ENCODE measurements at regions not wholly inside any gene's neighbourhood (a gene's known extent, or its start where the extent isn't known, plus 50 kb on each side); places are given as distances from the start of the nearest gene placed in this dataset.
A peak's percentile ranks its signal among the peaks of the same experiment; 100 is the strongest.

DNA sequence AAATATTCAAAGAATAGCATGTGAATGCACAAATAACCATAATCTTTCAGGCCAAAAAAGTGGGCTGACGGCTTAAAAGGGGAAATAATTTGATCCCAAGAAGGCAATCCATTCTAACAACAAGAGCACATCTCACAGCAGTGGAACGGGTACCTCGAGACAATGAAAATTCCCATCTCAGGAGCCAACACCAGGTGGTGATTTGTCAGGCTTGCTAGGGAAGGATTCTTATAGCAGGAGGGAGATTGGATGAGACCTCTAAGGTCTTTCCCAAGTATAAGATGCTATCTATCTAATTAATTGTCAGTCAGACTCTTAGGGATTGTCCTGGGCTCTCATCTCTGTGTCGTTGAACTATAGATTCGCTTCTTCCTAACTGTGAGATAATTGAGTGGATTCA is 284.0 kb downstream of the ETS1 start:
- Mint-ChIP-seq H3K4me1 (peaks cover 5% of the 10 kb centered on the region; the same call in 2 of the 3 replicates), H3K4me3 (no peak overlapping the region), H3K36me3 (ENCODE audit: low read depth) (no peaks in the 10 kb centered on the region), H3K9me3 (peaks cover 2% of the 10 kb centered on the region; the same call in 2 of the 3 replicates), H3K27me3 (ENCODE audit: insufficient read depth, low read depth, poor library complexity) (no peaks in the 10 kb centered on the region), H3K27ac (no peak overlapping the region)
- Histone ChIP-seq H3K79me2 (replicated peaks; ENCODE audit: insufficient read depth) (no peaks in the 10 kb centered on the region), H3K4me1 (ENCODE audit: insufficient read depth) (peaks cover under 1% of the 10 kb centered on the region; the same call in 1 of the 2 replicates), H4K20me1 (replicated peaks; ENCODE audit: insufficient read depth) (no peaks in the 10 kb centered on the region), H3K4me2 (no peak overlapping the region), H3F3A (replicated peaks; ENCODE audit: low read depth) (no peaks in the 10 kb centered on the region), H3K9me2 (ENCODE audit: insufficient read depth) (no peaks in the 10 kb centered on the region), H3K4me3 (no peak overlapping the region), H2AFZ (no peak overlapping the region; the same call in 1 of the 2 replicates), H3K36me3 (ENCODE audit: insufficient read depth) (no peaks in the 10 kb centered on the region), H3K27ac (ENCODE audit: low read depth) (no peak overlapping the region), H3K27me3 (ENCODE audit: insufficient read depth) (no peaks in the 10 kb centered on the region)
- DNase-seq (ENCODE audit: low spot score) (peak; percentile 25), ATAC-seq (no peak; the same call in 2 of the 3 replicates)
- TF ChIP-seq STAT1 (IDR thresholded peaks at IDR 0.05; ENCODE audit: unreplicated experiment), result no peak
- TF ChIP-seq, protein P1, sequence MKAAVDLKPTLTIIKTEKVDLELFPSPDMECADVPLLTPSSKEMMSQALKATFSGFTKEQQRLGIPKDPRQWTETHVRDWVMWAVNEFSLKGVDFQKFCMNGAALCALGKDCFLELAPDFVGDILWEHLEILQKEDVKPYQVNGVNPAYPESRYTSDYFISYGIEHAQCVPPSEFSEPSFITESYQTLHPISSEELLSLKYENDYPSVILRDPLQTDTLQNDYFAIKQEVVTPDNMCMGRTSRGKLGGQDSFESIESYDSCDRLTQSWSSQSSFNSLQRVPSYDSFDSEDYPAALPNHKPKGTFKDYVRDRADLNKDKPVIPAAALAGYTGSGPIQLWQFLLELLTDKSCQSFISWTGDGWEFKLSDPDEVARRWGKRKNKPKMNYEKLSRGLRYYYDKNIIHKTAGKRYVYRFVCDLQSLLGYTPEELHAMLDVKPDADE (IDR thresholded peaks at IDR 0.05), result no peak
- TF ChIP-seq, protein P2, sequence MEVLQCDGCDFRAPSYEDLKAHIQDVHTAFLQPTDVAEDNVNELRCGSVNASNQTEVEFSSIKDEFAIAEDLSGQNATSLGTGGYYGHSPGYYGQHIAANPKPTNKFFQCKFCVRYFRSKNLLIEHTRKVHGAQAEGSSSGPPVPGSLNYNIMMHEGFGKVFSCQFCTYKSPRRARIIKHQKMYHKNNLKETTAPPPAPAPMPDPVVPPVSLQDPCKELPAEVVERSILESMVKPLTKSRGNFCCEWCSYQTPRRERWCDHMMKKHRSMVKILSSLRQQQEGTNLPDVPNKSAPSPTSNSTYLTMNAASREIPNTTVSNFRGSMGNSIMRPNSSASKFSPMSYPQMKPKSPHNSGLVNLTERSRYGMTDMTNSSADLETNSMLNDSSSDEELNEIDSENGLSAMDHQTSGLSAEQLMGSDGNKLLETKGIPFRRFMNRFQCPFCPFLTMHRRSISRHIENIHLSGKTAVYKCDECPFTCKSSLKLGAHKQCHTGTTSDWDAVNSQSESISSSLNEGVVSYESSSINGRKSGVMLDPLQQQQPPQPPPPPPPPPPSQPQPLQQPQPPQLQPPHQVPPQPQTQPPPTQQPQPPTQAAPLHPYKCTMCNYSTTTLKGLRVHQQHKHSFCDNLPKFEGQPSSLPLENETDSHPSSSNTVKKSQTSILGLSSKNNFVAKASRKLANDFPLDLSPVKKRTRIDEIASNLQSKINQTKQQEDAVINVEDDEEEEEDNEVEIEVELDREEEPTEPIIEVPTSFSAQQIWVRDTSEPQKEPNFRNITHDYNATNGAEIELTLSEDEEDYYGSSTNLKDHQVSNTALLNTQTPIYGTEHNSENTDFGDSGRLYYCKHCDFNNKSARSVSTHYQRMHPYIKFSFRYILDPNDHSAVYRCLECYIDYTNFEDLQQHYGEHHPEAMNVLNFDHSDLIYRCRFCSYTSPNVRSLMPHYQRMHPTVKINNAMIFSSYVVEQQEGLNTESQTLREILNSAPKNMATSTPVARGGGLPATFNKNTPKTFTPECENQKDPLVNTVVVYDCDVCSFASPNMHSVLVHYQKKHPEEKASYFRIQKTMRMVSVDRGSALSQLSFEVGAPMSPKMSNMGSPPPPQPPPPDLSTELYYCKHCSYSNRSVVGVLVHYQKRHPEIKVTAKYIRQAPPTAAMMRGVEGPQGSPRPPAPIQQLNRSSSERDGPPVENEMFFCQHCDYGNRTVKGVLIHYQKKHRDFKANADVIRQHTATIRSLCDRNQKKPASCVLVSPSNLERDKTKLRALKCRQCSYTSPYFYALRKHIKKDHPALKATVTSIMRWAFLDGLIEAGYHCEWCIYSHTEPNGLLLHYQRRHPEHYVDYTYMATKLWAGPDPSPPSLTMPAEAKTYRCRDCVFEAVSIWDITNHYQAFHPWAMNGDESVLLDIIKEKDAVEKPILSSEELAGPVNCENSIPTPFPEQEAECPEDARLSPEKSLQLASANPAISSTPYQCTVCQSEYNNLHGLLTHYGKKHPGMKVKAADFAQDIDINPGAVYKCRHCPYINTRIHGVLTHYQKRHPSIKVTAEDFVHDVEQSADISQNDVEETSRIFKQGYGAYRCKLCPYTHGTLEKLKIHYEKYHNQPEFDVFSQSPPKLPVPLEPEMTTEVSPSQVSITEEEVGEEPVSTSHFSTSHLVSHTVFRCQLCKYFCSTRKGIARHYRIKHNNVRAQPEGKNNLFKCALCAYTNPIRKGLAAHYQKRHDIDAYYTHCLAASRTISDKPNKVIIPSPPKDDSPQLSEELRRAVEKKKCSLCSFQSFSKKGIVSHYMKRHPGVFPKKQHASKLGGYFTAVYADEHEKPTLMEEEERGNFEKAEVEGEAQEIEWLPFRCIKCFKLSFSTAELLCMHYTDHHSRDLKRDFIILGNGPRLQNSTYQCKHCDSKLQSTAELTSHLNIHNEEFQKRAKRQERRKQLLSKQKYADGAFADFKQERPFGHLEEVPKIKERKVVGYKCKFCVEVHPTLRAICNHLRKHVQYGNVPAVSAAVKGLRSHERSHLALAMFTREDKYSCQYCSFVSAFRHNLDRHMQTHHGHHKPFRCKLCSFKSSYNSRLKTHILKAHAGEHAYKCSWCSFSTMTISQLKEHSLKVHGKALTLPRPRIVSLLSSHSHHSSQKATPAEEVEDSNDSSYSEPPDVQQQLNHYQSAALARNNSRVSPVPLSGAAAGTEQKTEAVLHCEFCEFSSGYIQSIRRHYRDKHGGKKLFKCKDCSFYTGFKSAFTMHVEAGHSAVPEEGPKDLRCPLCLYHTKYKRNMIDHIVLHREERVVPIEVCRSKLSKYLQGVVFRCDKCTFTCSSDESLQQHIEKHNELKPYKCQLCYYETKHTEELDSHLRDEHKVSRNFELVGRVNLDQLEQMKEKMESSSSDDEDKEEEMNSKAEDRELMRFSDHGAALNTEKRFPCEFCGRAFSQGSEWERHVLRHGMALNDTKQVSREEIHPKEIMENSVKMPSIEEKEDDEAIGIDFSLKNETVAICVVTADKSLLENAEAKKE (CRISPR knock-in tag; IDR thresholded peaks at IDR 0.05), result no peak
- no peak for TF ChIP-seq EZH2 (IDR thresholded peaks at IDR 0.05; ENCODE audit: low read depth, unreplicated experiment)
- no peak for TF ChIP-seq NANOG (IDR thresholded peaks at IDR 0.05; ENCODE audit: borderline replicate concordance)
- TF ChIP-seq, protein P3, sequence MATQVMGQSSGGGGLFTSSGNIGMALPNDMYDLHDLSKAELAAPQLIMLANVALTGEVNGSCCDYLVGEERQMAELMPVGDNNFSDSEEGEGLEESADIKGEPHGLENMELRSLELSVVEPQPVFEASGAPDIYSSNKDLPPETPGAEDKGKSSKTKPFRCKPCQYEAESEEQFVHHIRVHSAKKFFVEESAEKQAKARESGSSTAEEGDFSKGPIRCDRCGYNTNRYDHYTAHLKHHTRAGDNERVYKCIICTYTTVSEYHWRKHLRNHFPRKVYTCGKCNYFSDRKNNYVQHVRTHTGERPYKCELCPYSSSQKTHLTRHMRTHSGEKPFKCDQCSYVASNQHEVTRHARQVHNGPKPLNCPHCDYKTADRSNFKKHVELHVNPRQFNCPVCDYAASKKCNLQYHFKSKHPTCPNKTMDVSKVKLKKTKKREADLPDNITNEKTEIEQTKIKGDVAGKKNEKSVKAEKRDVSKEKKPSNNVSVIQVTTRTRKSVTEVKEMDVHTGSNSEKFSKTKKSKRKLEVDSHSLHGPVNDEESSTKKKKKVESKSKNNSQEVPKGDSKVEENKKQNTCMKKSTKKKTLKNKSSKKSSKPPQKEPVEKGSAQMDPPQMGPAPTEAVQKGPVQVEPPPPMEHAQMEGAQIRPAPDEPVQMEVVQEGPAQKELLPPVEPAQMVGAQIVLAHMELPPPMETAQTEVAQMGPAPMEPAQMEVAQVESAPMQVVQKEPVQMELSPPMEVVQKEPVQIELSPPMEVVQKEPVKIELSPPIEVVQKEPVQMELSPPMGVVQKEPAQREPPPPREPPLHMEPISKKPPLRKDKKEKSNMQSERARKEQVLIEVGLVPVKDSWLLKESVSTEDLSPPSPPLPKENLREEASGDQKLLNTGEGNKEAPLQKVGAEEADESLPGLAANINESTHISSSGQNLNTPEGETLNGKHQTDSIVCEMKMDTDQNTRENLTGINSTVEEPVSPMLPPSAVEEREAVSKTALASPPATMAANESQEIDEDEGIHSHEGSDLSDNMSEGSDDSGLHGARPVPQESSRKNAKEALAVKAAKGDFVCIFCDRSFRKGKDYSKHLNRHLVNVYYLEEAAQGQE (IDR thresholded peaks at IDR 0.05; ENCODE audit: unreplicated experiment), result no peak
- no peak for TF ChIP-seq EZH2phosphoT487 (IDR thresholded peaks at IDR 0.05; ENCODE audit: unreplicated experiment)
- no peak for TF ChIP-seq ZNF331 (CRISPR knock-in tag; IDR thresholded peaks at IDR 0.05; ENCODE audit: low read depth)
- no peak for TF ChIP-seq JUNB (IDR thresholded peaks at IDR 0.05; ENCODE audit: unreplicated experiment)
- TF ChIP-seq POLR2AphosphoS5 (IDR thresholded peaks at IDR 0.05; ENCODE audit: low read depth), result no peak

All from GM23338 (cell line).